Lower leg skin (tissue), 4 donors: ENCODE measurements at regions not wholly inside any gene's neighbourhood (a gene's known extent, or its start where the extent isn't known, plus 50 kb on each side); places are given as distances from the start of the nearest gene placed in this dataset.

Experiments
- DNase-seq, 2 donors: peaks; one replicate each; pipeline ENCODE4 v3.0.0-alpha.2; 2019; ENCODE audit warnings: low spot score in 2 of 2
- H3K4me3 ChIP-seq: fragments of 200-600 bp; sonication (generic); 2 replicates; pipeline ENCODE4 v1.5.1; 2017; ENCODE audit warnings: mild to moderate bottlenecking, low read depth; ENCODE audit not compliant: poor library complexity, severe bottlenecking
- POLR2A ChIP-seq, 2 donors: fragments of 450-650 bp; IDR thresholded peaks; one replicate each; pipeline ENCODE4 v1.6.1; 2016 to 2017; ENCODE audit warnings: antibody characterized with exemption in 2 of 2, mild to moderate bottlenecking in 1 of 2, moderate library complexity in 1 of 2
- WGBS, 2 donors: methylation state at CpG; one replicate each; pipeline ENCODE4 v1.1.5; 2018; 5-methylcytosine and 5-hydroxymethylcytosine counted together
- intact Hi-C: fragments of 100-400 bp; cut with DNase I; formaldehyde crosslinking; loops from one replicate; pipeline ENCODE4 v1.15.0; 2023; ENCODE audit warnings: low total_unique reads
- TF ChIP-seq, protein P1 (sequence below), 3 donors: fragments of 450-650 bp; IDR thresholded peaks; one replicate each; pipeline ENCODE4 v1.5.1; 2016; ENCODE audit warnings: antibody characterized with exemption in 3 of 3, mild to moderate bottlenecking in 3 of 3, moderate library complexity in 2 of 3

DNA sequence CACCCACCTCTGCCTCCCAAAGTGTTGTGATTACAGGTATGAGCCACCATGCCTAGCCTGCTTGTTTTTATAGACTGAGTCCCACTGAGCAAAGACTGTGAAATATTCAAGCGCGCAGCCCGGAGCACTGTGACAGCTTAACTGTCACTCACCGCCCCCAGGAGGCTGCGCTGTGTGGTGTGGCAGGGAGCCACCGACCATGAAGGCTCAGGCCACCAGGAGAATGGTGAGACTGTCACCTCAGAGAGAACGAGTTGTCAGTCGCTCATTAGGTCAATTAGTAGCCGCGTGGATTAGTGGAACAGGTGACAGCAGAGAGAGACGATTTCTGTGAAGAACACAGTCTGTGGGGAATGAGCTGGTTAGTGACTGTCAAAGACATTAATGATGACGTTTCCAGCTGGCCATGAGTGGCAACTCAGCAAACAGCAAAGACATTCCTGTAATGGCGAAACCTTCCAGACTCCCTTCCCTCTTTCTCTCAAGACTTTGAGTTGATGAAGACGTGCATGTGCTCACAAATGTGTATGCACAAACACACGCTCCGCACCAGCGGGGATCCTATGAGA is 64.5 kb downstream of the CYCS start:
- no peak for TF ChIP-seq POLR2A (IDR thresholded peaks at IDR 0.05)
- TF ChIP-seq, protein P1, sequence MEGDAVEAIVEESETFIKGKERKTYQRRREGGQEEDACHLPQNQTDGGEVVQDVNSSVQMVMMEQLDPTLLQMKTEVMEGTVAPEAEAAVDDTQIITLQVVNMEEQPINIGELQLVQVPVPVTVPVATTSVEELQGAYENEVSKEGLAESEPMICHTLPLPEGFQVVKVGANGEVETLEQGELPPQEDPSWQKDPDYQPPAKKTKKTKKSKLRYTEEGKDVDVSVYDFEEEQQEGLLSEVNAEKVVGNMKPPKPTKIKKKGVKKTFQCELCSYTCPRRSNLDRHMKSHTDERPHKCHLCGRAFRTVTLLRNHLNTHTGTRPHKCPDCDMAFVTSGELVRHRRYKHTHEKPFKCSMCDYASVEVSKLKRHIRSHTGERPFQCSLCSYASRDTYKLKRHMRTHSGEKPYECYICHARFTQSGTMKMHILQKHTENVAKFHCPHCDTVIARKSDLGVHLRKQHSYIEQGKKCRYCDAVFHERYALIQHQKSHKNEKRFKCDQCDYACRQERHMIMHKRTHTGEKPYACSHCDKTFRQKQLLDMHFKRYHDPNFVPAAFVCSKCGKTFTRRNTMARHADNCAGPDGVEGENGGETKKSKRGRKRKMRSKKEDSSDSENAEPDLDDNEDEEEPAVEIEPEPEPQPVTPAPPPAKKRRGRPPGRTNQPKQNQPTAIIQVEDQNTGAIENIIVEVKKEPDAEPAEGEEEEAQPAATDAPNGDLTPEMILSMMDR (IDR thresholded peaks at IDR 0.05), result no peak
- WGBS, 2 donors, result 87 to 88% methylated on average over 17 of the region's 17 CpGs
- intact Hi-C loops, result no loop called here
- DNase-seq, result no peak
- no peak overlapping the region for H3K4me3 ChIP-seq

DNA sequence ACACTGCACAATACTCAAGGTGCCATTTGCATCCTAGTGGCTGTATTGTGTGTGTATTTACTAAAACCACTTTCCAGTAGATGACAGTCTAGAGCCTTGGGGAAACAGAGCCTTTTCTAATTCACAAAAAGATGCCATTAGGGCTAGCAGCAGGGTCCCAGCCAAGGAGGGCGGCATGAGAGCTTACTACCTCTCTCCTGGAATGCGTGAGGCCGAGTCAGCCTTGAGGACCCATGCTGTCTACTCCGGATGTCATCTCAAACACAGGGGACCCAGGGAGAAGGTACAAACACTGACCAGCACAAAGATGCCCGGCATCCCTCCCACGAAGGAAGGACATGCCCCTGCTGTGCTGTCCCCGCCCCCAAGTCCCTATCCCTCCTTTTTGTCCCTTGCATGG is 65.5 kb downstream of the CYCS start:
- intact Hi-C loops, result loop anchor here (10.0 kb wide), 1 partner anchor 65 kb away; no protein-coding TSS in a partner anchor
- 88 to 92% methylated on average over 7 of the region's 7 CpGs for WGBS, 2 donors
- no peak for DNase-seq
- no peak overlapping the region for H3K4me3 ChIP-seq
- TF ChIP-seq POLR2A (IDR thresholded peaks at IDR 0.05), result no peak
- TF ChIP-seq, protein P1 (IDR thresholded peaks at IDR 0.05), result no peak

DNA sequence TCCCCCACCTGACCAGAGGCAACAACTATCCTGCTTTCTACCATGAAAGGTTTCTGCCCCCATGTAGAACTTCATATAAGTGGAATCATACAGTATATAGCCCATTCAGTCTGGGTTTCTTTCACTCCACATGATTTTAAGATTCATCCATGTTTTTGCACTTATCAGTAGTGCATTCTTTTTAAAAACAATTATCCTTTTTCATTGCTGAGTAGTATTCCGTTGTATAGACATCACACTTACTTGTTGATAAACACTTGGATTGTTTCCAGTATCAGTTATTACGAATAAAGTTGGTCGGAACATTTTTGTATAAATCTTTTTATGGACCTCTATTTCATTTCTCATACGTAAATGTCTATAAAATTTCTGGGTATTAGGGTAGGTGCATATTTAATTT is 68.7 kb downstream of the CYCS start:
- no peak for DNase-seq
- intact Hi-C loops, result loop anchor here (10.0 kb wide), 1 partner anchor 62 kb away; no protein-coding TSS in a partner anchor
- no peak overlapping the region for H3K4me3 ChIP-seq
- 85 to 94% methylated on average over 4 of the region's 4 CpGs for WGBS, 2 donors
- TF ChIP-seq, protein P1 (IDR thresholded peaks at IDR 0.05), result no peak
- TF ChIP-seq POLR2A (IDR thresholded peaks at IDR 0.05), result no peak

GRCh38 chr7:25055520-25056220 is 69.4 kb downstream of the CYCS start:
- no peak for DNase-seq
- intact Hi-C loops, result loop anchor here (10.0 kb wide), 1 partner anchor 61 kb away; no protein-coding TSS in a partner anchor
- no peak for TF ChIP-seq POLR2A (IDR thresholded peaks at IDR 0.05)
- TF ChIP-seq, protein P1 (IDR thresholded peaks at IDR 0.05), result no peak
- 76 to 77% methylated on average over 6 of the region's 6 CpGs for WGBS, 2 donors
- no peak overlapping the region for H3K4me3 ChIP-seq

DNA sequence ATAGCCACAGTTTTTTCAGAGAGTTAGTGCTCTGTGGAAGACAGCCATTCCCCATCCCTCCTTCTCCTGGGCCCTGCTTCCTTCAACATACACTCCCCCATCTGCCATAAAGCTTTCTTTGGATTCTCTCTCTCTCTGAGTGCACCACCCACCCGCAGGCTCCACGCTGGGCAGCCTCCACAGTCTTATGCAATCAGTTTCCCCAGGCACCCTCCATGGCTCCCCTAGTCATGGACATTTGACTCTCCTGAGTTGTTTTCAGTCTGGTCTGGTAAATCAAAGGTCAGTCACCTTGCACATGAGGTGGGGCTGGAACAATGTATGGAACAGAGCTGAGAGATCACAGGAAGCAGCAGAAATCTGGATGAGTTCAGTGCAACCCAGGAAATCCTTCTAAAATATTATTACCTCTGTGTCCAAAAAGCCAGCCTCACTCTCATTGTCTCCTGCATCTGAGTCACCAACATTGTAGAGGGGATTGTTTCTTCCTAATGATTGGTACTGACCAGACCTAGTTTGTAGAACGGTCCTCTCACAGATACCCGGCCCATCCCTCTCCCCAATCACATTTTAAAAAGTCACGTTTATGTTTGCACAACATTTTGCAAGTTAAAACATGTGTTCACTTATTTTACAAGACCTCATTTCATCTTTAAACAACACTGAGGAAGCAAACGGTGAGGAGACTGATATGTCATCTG is 70.1 kb downstream of the CYCS start:
- no peak for TF ChIP-seq POLR2A (IDR thresholded peaks at IDR 0.05)
- TF ChIP-seq, protein P1 (IDR thresholded peaks at IDR 0.05), result no peak
- H3K4me3 ChIP-seq, result no peak overlapping the region
- no peak for DNase-seq
- intact Hi-C loops, result loop anchor here (10.0 kb wide), 1 partner anchor 60 kb away; no protein-coding TSS in a partner anchor
- 49 to 50% methylated on average over 6 of the region's 6 CpGs for WGBS, 2 donors
